IMR-90 (cell line): ENCODE measurements at regions not wholly inside any gene's neighbourhood (a gene's known extent, or its start where the extent isn't known, plus 50 kb on each side); places are given as distances from the start of the nearest gene placed in this dataset.

Experiments
- MAFK ChIP-seq: IDR thresholded peaks from 2 replicates; pipeline ENCODE4 v1.6.1; 2012; ENCODE audit warnings: low read depth, low read length, improper control_type of control experiment
- POLR2A ChIP-seq: IDR thresholded peaks from 2 replicates; pipeline ENCODE4 v1.6.1; 2012; ENCODE audit warnings: mild to moderate bottlenecking, low read depth, low read length
- SMC3 ChIP-seq: fragments of 150-350 bp; IDR thresholded peaks from 2 replicates; pipeline ENCODE4 v1.6.1; 2016; ENCODE audit warnings: low read depth, mild to moderate bottlenecking, antibody characterized with exemption, low read length, moderate library complexity
- TF ChIP-seq, protein P1 (sequence below): conservative IDR thresholded peaks from 2 replicates; pipeline ENCODE4 v1.5.1; 2012; ENCODE audit warnings: mild to moderate bottlenecking, low read depth, low read length, improper control_type of control experiment

DNA sequence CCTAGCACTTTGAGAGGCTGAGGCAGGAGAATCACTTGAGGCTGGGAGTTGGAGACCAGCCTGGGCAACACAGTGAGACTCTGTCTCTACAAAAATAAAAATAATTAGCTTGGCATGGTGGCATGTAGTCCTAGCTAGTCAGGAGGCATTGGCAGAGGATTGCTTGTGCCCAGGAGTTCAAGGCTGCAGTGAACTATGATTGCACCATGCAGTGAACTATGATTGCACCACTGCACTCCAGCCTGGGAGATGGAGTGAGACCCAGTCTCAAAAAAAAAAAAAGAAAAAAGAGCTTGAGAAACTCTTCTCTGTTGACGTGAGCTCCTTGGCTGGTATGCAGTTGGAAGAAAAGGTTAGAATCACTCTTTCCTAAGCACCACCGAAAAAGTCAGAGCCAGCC, 125.1 kb upstream of the TNP1 start:
- TF ChIP-seq MAFK = no peak
- TF ChIP-seq POLR2A = no peak
- TF ChIP-seq, protein P1, sequence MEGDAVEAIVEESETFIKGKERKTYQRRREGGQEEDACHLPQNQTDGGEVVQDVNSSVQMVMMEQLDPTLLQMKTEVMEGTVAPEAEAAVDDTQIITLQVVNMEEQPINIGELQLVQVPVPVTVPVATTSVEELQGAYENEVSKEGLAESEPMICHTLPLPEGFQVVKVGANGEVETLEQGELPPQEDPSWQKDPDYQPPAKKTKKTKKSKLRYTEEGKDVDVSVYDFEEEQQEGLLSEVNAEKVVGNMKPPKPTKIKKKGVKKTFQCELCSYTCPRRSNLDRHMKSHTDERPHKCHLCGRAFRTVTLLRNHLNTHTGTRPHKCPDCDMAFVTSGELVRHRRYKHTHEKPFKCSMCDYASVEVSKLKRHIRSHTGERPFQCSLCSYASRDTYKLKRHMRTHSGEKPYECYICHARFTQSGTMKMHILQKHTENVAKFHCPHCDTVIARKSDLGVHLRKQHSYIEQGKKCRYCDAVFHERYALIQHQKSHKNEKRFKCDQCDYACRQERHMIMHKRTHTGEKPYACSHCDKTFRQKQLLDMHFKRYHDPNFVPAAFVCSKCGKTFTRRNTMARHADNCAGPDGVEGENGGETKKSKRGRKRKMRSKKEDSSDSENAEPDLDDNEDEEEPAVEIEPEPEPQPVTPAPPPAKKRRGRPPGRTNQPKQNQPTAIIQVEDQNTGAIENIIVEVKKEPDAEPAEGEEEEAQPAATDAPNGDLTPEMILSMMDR = no peak
- no peak for TF ChIP-seq SMC3
